ENCODE measurements at regions not wholly inside any gene's neighbourhood (a gene's known extent, or its start where the extent isn't known, plus 50 kb on each side); places are given as distances from the start of the nearest gene placed in this dataset.

GRCh38 chr1:38452246-38452645 is 405.7 kb upstream of the POU3F1 start:
- no peak for TF ChIP-seq CTCF (conservative IDR thresholded peaks at IDR 0.05)
- no peak for TF ChIP-seq EZH2 (IDR thresholded peaks at IDR 0.05; ENCODE audit: low read depth)

Measured in PC-9 (cell line).